ENCODE measurements at regions not wholly inside any gene's neighbourhood (a gene's known extent, or its start where the extent isn't known, plus 50 kb on each side); places are given as distances from the start of the nearest gene placed in this dataset.

DNA sequence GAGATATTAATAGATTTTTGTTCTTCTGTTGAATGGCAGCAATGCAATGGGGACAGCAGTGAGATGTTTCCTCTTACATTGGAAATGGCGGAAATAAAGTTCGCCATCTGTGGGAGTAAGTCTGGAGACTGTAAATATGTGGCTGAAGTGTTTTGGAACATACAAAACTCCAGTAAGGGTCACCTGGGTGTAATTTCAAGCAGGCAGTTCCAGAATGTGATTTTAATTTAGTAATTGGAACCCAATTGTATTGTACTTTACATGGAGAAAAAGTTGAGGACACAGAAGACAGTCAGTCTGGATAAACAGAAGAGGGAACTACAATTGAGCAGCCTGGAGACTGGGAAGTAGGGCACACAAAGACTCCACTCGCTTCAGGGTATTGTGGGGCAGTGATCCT is 108.6 kb downstream of the NTMT2 start (continued):
- no peak for TF ChIP-seq C11orf30 (IDR thresholded peaks at IDR 0.05; ENCODE audit: low read depth)
- no peak for TF ChIP-seq MCM3 (IDR thresholded peaks at IDR 0.05)
- no peak for TF ChIP-seq ZNF12 (CRISPR knock-in tag; IDR thresholded peaks at IDR 0.05)

- FAIRE-seq (no peak), ATAC-seq (no peak), DNase-seq (ENCODE audit: extremely low read depth in 1 of 4, low spot score in 3 of 4) (no peak)
- Histone ChIP-seq H3K9ac (ENCODE audit: insufficient read depth in 1 of 2, low read depth in 2 of 2, low read length in 2 of 2) (no peak overlapping the region), H3K27me3 (ENCODE audit: control insufficient read depth in 2 of 2, insufficient read depth in 2 of 2, low read length in 2 of 2) (no peaks in the 10 kb centered on the region), H3K4me3 (no peak overlapping the region), H3K79me2 (ENCODE audit: control insufficient read depth, insufficient read depth, low read length) (no peaks in the 10 kb centered on the region), H3K27ac (ENCODE audit: extremely low read depth, low read depth, low read length) (no peak overlapping the region), H3K9me1 (ENCODE audit: control insufficient read depth, insufficient read depth, low read length) (no peaks in the 10 kb centered on the region), H3K4me1 (replicated peaks in 1 of 2; ENCODE audit: control insufficient read depth in 2 of 2, insufficient read depth in 2 of 2, low read length in 2 of 2) (no peaks in the 10 kb centered on the region), H3K36me3 (ENCODE audit: control insufficient read depth, insufficient read depth, low read length) (no peaks in the 10 kb centered on the region), H4K20me1 (replicated peaks; ENCODE audit: control insufficient read depth, insufficient read depth, low read length) (no peaks in the 10 kb centered on the region), H2AFZ (ENCODE audit: low read depth, low read length) (no peak overlapping the region), H3K4me2 (ENCODE audit: insufficient read depth, low read length) (no peak overlapping the region), H3K9me3 (replicated peaks; ENCODE audit: control insufficient read depth, insufficient read depth, low read depth, low read length) (no peaks in the 10 kb centered on the region)
- CTCF ChIA-PET (ENCODE audit: low intra/inter-chr PET ratio): no interaction called here
- intact Hi-C loops (cut with micrococcal nuclease): no loop called here
- no TSS peak for BruUV-seq (replicated peaks)
- POLR2A ChIA-PET: no interaction called here
- TF ChIP-seq POLR3G (IDR thresholded peaks at IDR 0.05; ENCODE audit: extremely low read depth, insufficient read length, insufficient replicate concordance) (no peak), FUS (optimal IDR thresholded peaks at IDR 0.05; ENCODE audit: low read depth, low read length) (no peak), CHD4 (IDR thresholded peaks at IDR 0.05; ENCODE audit: insufficient read depth, insufficient replicate concordance, low read depth, low read length, poor library complexity, severe bottlenecking) (no peak), NFRKB (IDR thresholded peaks at IDR 0.05; ENCODE audit: low read depth) (no peak), ELF2 (CRISPR knock-in tag; IDR thresholded peaks at IDR 0.05) (no peak), MCM3 (IDR thresholded peaks at IDR 0.05) (no peak), ZNF584 (CRISPR knock-in tag; IDR thresholded peaks at IDR 0.05; ENCODE audit: low read depth) (no peak), NCOR1 (IDR thresholded peaks at IDR 0.05) (no peak), ZNF197 (CRISPR knock-in tag; IDR thresholded peaks at IDR 0.05; ENCODE audit: low read depth) (no peak), ILK (tag; IDR thresholded peaks at IDR 0.05; ENCODE audit: borderline replicate concordance, low read depth) (no peak), ZNF253 (CRISPR knock-in tag; conservative IDR thresholded peaks at IDR 0.05) (no peak), GTF2F1 (IDR thresholded peaks at IDR 0.05; ENCODE audit: low read depth, low read length) (no peak), POLR2AphosphoS2 (IDR thresholded peaks at IDR 0.05; ENCODE audit: low read length) (no peak), ZNF354B (CRISPR knock-in tag; IDR thresholded peaks at IDR 0.05) (no peak), ARID1B (IDR thresholded peaks at IDR 0.05) (no peak)
- 2% methylated on average over 5 of the region's 5 CpGs for WGBS (ENCODE audit: insufficient coverage, low coverage, missing lambda C conversion rate)
- in situ Hi-C loops (cut with MboI): no loop called here
These were observed 115.9 kb downstream of the NTMT2 start for GRCh38 chr1:170261669-170262068.
